ENCODE measurements at regions not wholly inside any gene's neighbourhood (a gene's known extent, or its start where the extent isn't known, plus 50 kb on each side); places are given as distances from the start of the nearest gene placed in this dataset.

GRCh38 chr16:89027281-89027680 is 50.3 kb upstream of the CBFA2T3 start:
- TF ChIP-seq CTCF (IDR thresholded peaks at IDR 0.05) (no peak), HMGXB4 (CRISPR knock-in tag; IDR thresholded peaks at IDR 0.05; ENCODE audit: borderline replicate concordance) (no peak), SREBF2 (IDR thresholded peaks at IDR 0.05) (no peak)

All from A549 (cell line).